GM23338 (cell line): ENCODE measurements at regions not wholly inside any gene's neighbourhood (a gene's known extent, or its start where the extent isn't known, plus 50 kb on each side); places are given as distances from the start of the nearest gene placed in this dataset.

Experiments
- ATAC-seq: fragments of 200-7000 bp; cut with Tn5 transposase; 3 replicates; pipeline ENCODE4 v1.9.1; 2020
- DNase-seq: peaks from one replicate; pipeline ENCODE4 v3.0.0-alpha.2; 2015; ENCODE audit warnings: low spot score
- H2AFZ ChIP-seq: fragments of 200-600 bp; sonication (generic); 2 replicates; pipeline ENCODE4 v1.8.0; 2016; ENCODE audit warnings: antibody characterized with exemption, mild to moderate bottlenecking, moderate library complexity
- H3F3A ChIP-seq: fragments of 200-600 bp; sonication (generic); replicated peaks from 2 replicates; pipeline ENCODE4 v1.8.0; 2017; ENCODE audit warnings: antibody characterized with exemption, mixed run types, low read depth
- H3K27ac ChIP-seq: fragments of 200-600 bp; sonication (generic); 2 replicates; pipeline ENCODE4 v1.6.1; 2016; ENCODE audit warnings: low read depth
- H3K27me3 ChIP-seq: fragments of 200-600 bp; sonication (generic); 2 replicates; pipeline ENCODE4 v1.8.0; 2016; ENCODE audit warnings: mild to moderate bottlenecking, mixed run types, moderate library complexity; ENCODE audit not compliant: insufficient read depth
- H3K36me3 ChIP-seq: fragments of 200-600 bp; sonication (generic); 2 replicates; pipeline ENCODE4 v1.8.0; 2016; ENCODE audit warnings: mild to moderate bottlenecking; ENCODE audit not compliant: insufficient read depth
- H3K4me1 ChIP-seq: fragments of 200-600 bp; sonication (generic); 2 replicates; pipeline ENCODE4 v1.8.0; 2016; ENCODE audit warnings: mild to moderate bottlenecking, moderate library complexity; ENCODE audit not compliant: insufficient read depth
- H3K4me2 ChIP-seq: fragments of 200-600 bp; sonication (generic); 2 replicates; pipeline ENCODE4 v1.7.1; 2017; ENCODE audit warnings: mixed run types
- H3K4me3 ChIP-seq: fragments of 200-600 bp; sonication (generic); 2 replicates; pipeline ENCODE4 v1.6.1; 2016; ENCODE audit warnings: mixed run types
- H3K79me2 ChIP-seq: fragments of 200-600 bp; sonication (generic); replicated peaks from 2 replicates; pipeline ENCODE4 v1.8.0; 2017; ENCODE audit warnings: mild to moderate bottlenecking; ENCODE audit not compliant: insufficient read depth
- H3K9me2 ChIP-seq: fragments of 200-600 bp; sonication (generic); 2 replicates; pipeline ENCODE4 v1.8.0; 2017; ENCODE audit not compliant: insufficient read depth
- H4K20me1 ChIP-seq: fragments of 200-600 bp; sonication (generic); replicated peaks from 2 replicates; pipeline ENCODE4 v1.8.0; 2017; ENCODE audit warnings: mild to moderate bottlenecking; ENCODE audit not compliant: insufficient read depth
- H3K27ac Mint-ChIP-seq: 2 replicates; pipeline ENCODE4 v1.8.0; 2020; ENCODE audit warnings: inconsistent platforms, mild to moderate bottlenecking, moderate library complexity, mixed read lengths
- H3K27me3 Mint-ChIP-seq: 3 replicates; pipeline ENCODE4 v1.8.0; 2022; ENCODE audit warnings: low read depth, mild to moderate bottlenecking, moderate library complexity, mixed read lengths, inconsistent platforms; ENCODE audit not compliant: insufficient read depth, poor library complexity
- H3K36me3 Mint-ChIP-seq: 3 replicates; pipeline ENCODE4 v1.8.0; 2021; ENCODE audit warnings: low read depth, mild to moderate bottlenecking, inconsistent platforms, moderate library complexity, mixed read lengths
- H3K4me1 Mint-ChIP-seq: 3 replicates; pipeline ENCODE4 v1.8.0; 2020; ENCODE audit warnings: mild to moderate bottlenecking, inconsistent platforms, mixed read lengths
- H3K4me3 Mint-ChIP-seq: 3 replicates; pipeline ENCODE4 v1.8.0; 2021; ENCODE audit warnings: moderate library complexity, mild to moderate bottlenecking, inconsistent platforms, mixed read lengths
- H3K9me3 Mint-ChIP-seq: 3 replicates; pipeline ENCODE4 v1.8.0; 2020; ENCODE audit warnings: moderate library complexity, mild to moderate bottlenecking, inconsistent platforms, mixed read lengths
- CREB1 ChIP-seq: fragments of 250-450 bp; sonication (Bioruptor Pico); IDR thresholded peaks from 2 replicates; pipeline ENCODE4 v1.5.0; 2020; ENCODE audit warnings: low read depth, mild to moderate bottlenecking, moderate library complexity
- EZH2 ChIP-seq: fragments of 200-600 bp; sonication (generic); IDR thresholded peaks from one replicate; pipeline ENCODE4 v1.8.0; 2017; ENCODE audit warnings: antibody characterized with exemption, mild to moderate bottlenecking, low read depth; ENCODE audit not compliant: unreplicated experiment
- EZH2phosphoT487 ChIP-seq: fragments of 200-600 bp; sonication (generic); IDR thresholded peaks from one replicate; pipeline ENCODE4 v1.8.1; 2018; ENCODE audit warnings: antibody characterized with exemption; ENCODE audit not compliant: unreplicated experiment
- JUNB ChIP-seq: IDR thresholded peaks from one replicate; pipeline ENCODE4 v1.6.1; 2016; ENCODE audit warnings: antibody characterized with exemption; ENCODE audit not compliant: unreplicated experiment
- STAT1 ChIP-seq: IDR thresholded peaks from one replicate; pipeline ENCODE4 v1.6.1; 2016; ENCODE audit warnings: antibody characterized with exemption; ENCODE audit not compliant: unreplicated experiment
- ZNF114 ChIP-seq: fragments of 250-450 bp; sonication (Bioruptor Pico); IDR thresholded peaks from 2 replicates; pipeline ENCODE4 v1.5.0; 2020; ENCODE audit warnings: mild to moderate bottlenecking, moderate library complexity
- ZNF331 ChIP-seq: fragments of 250-450 bp; sonication (Bioruptor Pico); IDR thresholded peaks from 2 replicates; pipeline ENCODE4 v1.5.0; 2020; ENCODE audit warnings: low read depth, mild to moderate bottlenecking, moderate library complexity
- TF ChIP-seq, protein P1 (sequence below), 2 experiments: fragments of 200-600 bp in 1 of 2; sonication (generic) in 1 of 2; conservative IDR thresholded peaks; 2 replicates each; pipeline versions ENCODE4 v1.5.1 to v1.6.1; 2016 to 2017; ENCODE audit warnings: antibody characterized with exemption in 2 of 2, low read depth in 2 of 2, mild to moderate bottlenecking in 2 of 2, moderate library complexity in 1 of 2
- TF ChIP-seq, protein P2 (sequence below): IDR thresholded peaks from 2 replicates; pipeline ENCODE4 v1.6.1; 2016; ENCODE audit warnings: antibody characterized with exemption
- TF ChIP-seq, protein P3 (sequence below): IDR thresholded peaks from one replicate; pipeline ENCODE4 v1.6.1; 2018; ENCODE audit warnings: antibody characterized with exemption; ENCODE audit not compliant: unreplicated experiment

DNA sequence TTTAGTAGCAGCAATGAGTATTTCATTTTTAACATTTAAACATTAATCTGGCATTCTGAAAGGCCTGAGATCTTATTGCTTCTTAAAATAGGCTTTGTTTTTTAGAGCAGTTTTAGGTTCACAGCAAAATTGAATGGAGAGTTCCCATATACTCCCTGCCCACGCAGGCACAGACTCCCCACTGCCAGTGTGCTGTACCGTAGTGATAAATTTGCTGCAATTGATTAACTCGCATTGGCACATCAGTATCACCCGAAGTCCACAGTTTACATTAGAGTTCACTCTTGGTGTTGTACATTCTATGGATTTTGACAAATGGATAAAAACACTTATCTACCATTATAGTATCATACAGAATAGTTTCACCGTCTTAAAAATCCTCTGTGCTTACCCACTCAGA, 71.8 kb upstream of the ERRFI1 start:
- no peaks in the 10 kb centered on the region for H3K36me3 ChIP-seq
- no peak overlapping the region for H3K27ac ChIP-seq
- no peak for ATAC-seq
- no peak overlapping the region for H3K4me2 ChIP-seq
- H3K4me3 ChIP-seq = no peak overlapping the region
- H4K20me1 ChIP-seq = no peaks in the 10 kb centered on the region
- H3K4me1 Mint-ChIP-seq = peaks cover 5% of the 10 kb centered on the region
- no peaks in the 10 kb centered on the region for H3K79me2 ChIP-seq
- TF ChIP-seq, protein P1, sequence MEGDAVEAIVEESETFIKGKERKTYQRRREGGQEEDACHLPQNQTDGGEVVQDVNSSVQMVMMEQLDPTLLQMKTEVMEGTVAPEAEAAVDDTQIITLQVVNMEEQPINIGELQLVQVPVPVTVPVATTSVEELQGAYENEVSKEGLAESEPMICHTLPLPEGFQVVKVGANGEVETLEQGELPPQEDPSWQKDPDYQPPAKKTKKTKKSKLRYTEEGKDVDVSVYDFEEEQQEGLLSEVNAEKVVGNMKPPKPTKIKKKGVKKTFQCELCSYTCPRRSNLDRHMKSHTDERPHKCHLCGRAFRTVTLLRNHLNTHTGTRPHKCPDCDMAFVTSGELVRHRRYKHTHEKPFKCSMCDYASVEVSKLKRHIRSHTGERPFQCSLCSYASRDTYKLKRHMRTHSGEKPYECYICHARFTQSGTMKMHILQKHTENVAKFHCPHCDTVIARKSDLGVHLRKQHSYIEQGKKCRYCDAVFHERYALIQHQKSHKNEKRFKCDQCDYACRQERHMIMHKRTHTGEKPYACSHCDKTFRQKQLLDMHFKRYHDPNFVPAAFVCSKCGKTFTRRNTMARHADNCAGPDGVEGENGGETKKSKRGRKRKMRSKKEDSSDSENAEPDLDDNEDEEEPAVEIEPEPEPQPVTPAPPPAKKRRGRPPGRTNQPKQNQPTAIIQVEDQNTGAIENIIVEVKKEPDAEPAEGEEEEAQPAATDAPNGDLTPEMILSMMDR (conservative IDR thresholded peaks at IDR 0.05; ENCODE audit: low read depth in 2 of 2) = no peak
- no peaks in the 10 kb centered on the region for H3K9me3 Mint-ChIP-seq
- no peak overlapping the region for H3K27ac Mint-ChIP-seq
- H3K27me3 Mint-ChIP-seq = peaks cover 2% of the 10 kb centered on the region
- H3K9me2 ChIP-seq = 0 out of 2 replicates have a peak, but pooled peaks cover 4% of the 10 kb centered on the region
- H3F3A ChIP-seq = no peaks in the 10 kb centered on the region
- H3K4me3 Mint-ChIP-seq = no peak overlapping the region
- no peaks in the 10 kb centered on the region for H3K4me1 ChIP-seq
- H3K27me3 ChIP-seq = no peaks in the 10 kb centered on the region
- DNase-seq = no peak
- H2AFZ ChIP-seq = 0 out of 2 replicates have a peak overlapping the region, but pooled peaks have one; percentile 26
- no peaks in the 10 kb centered on the region for H3K36me3 Mint-ChIP-seq

DNA sequence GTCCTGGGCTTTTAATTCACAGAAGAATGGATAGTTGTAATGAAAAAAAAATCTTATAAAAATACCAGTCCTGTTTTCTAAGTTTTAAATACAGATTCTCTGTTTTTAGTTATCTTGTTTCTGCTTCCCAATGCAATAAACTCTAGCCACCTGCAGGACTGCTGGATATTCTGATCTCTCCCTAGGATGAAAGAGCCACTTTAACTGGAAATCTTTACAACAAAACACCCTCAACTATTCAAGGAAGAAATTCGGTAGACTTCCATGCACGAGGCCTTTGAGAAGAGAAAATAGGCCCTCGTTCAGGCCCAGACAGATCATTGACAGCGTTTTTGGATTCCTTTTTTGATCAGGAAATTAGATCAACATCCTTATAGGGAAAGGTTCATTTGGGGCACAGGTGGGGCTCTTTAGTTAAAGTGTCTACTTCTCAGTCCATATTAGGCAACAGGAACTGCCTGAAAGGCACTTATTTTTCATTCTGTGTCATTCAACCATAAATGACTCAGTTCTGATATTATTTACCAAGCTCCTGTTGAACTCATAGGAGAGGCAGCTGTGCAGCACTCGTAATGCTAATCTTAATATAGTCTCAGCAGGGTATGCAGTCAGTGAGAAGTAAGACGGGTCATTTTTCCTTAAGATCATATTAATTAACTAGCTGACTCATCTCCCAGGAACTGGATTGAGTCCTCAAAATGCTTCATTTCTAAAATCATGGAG, 71.1 kb upstream of the ERRFI1 start:
- no peak for ATAC-seq
- TF ChIP-seq ZNF114 (CRISPR knock-in tag) (no peak), STAT1 (no peak), EZH2phosphoT487 (no peak), EZH2 (no peak), ZNF331 (CRISPR knock-in tag) (no peak), CREB1 (CRISPR knock-in tag) (no peak), JUNB (no peak)
- TF ChIP-seq, protein P2, sequence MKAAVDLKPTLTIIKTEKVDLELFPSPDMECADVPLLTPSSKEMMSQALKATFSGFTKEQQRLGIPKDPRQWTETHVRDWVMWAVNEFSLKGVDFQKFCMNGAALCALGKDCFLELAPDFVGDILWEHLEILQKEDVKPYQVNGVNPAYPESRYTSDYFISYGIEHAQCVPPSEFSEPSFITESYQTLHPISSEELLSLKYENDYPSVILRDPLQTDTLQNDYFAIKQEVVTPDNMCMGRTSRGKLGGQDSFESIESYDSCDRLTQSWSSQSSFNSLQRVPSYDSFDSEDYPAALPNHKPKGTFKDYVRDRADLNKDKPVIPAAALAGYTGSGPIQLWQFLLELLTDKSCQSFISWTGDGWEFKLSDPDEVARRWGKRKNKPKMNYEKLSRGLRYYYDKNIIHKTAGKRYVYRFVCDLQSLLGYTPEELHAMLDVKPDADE = no peak
- TF ChIP-seq, protein P1 (conservative IDR thresholded peaks at IDR 0.05; ENCODE audit: low read depth in 2 of 2) = no peak
- TF ChIP-seq, protein P3, sequence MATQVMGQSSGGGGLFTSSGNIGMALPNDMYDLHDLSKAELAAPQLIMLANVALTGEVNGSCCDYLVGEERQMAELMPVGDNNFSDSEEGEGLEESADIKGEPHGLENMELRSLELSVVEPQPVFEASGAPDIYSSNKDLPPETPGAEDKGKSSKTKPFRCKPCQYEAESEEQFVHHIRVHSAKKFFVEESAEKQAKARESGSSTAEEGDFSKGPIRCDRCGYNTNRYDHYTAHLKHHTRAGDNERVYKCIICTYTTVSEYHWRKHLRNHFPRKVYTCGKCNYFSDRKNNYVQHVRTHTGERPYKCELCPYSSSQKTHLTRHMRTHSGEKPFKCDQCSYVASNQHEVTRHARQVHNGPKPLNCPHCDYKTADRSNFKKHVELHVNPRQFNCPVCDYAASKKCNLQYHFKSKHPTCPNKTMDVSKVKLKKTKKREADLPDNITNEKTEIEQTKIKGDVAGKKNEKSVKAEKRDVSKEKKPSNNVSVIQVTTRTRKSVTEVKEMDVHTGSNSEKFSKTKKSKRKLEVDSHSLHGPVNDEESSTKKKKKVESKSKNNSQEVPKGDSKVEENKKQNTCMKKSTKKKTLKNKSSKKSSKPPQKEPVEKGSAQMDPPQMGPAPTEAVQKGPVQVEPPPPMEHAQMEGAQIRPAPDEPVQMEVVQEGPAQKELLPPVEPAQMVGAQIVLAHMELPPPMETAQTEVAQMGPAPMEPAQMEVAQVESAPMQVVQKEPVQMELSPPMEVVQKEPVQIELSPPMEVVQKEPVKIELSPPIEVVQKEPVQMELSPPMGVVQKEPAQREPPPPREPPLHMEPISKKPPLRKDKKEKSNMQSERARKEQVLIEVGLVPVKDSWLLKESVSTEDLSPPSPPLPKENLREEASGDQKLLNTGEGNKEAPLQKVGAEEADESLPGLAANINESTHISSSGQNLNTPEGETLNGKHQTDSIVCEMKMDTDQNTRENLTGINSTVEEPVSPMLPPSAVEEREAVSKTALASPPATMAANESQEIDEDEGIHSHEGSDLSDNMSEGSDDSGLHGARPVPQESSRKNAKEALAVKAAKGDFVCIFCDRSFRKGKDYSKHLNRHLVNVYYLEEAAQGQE = no peak

More for the DNA sequence above, 71.1 kb upstream of the ERRFI1 start:
- Mint-ChIP-seq H3K4me3 (no peak overlapping the region), H3K4me1 (peaks cover 5% of the 10 kb centered on the region), H3K27me3 (peaks cover 2% of the 10 kb centered on the region), H3K36me3 (no peaks in the 10 kb centered on the region), H3K9me3 (no peaks in the 10 kb centered on the region), H3K27ac (no peak overlapping the region)
- Histone ChIP-seq H4K20me1 (no peaks in the 10 kb centered on the region), H3K9me2 (0 out of 2 replicates have a peak, but pooled peaks cover 4% of the 10 kb centered on the region), H3K4me3 (no peak overlapping the region), H3K36me3 (no peaks in the 10 kb centered on the region), H3K27ac (no peak overlapping the region), H3K4me1 (no peaks in the 10 kb centered on the region), H3F3A (no peaks in the 10 kb centered on the region), H2AFZ (no peak overlapping the region), H3K27me3 (no peaks in the 10 kb centered on the region), H3K4me2 (no peak overlapping the region), H3K79me2 (no peaks in the 10 kb centered on the region)
- DNase-seq = no peak
